ENCODE measurements at regions not wholly inside any gene's neighbourhood (a gene's known extent, or its start where the extent isn't known, plus 50 kb on each side); places are given as distances from the start of the nearest gene placed in this dataset.

- no peak for TF ChIP-seq POLR2A (IDR thresholded peaks at IDR 0.05)
- TF ChIP-seq CTCF (IDR thresholded peaks at IDR 0.05): no peak
- no peak for TF ChIP-seq POLR2AphosphoS5 (IDR thresholded peaks at IDR 0.05)
- no peak for TF ChIP-seq EP300 (IDR thresholded peaks at IDR 0.05)
Observed at GRCh38 chr2:15728245-15728938, 136.7 kb downstream of the DDX1 start.
